ENCODE measurements at regions not wholly inside any gene's neighbourhood (a gene's known extent, or its start where the extent isn't known, plus 50 kb on each side); places are given as distances from the start of the nearest gene placed in this dataset.

- TF ChIP-seq EZH2 (IDR thresholded peaks at IDR 0.05; ENCODE audit: insufficient read depth, poor library complexity, severe bottlenecking) (no peak), EZH2phosphoT487 (IDR thresholded peaks at IDR 0.05; ENCODE audit: insufficient read depth, low read depth) (no peak)
These were observed 114.7 kb upstream of the PPP1R3A start for GRCh38 chr7:114033475-114033874.
